ENCODE measurements at regions not wholly inside any gene's neighbourhood (a gene's known extent, or its start where the extent isn't known, plus 50 kb on each side); places are given as distances from the start of the nearest gene placed in this dataset. TPM values are rescaled to one million over a fixed set of nuclear protein-coding genes. Genes with fewer than 3 reads are reported as not detected.

DNA sequence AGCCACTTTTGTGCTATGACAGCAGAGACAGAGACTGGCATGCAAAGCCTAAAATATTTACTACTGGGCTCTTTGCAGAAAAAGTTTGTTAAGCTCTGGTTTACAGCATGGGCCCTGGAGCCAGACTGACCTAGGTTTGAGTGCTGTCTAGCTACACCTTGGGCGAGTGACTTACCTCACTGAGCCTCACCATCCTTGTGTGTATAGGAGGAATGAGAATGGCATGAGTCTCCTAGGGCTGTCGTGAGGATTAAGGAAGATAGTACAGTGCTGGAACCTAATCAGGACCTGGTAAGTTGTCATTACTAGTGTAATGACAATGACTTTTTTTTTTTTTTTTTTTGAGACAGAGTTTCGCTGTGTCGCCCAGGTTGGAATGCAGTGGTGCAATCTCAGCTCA lies 65.2 kb downstream of the MSX2 start:
- Histone ChIP-seq H3K9me2 (ENCODE audit: insufficient read depth, low read length) (no peaks in the 10 kb centered on the region), H3K4me1 (ENCODE audit: insufficient read depth, low read length, poor library complexity, severe bottlenecking) (no peaks in the 10 kb centered on the region), H3K36me3 (ENCODE audit: insufficient read depth, low read length) (no peaks in the 10 kb centered on the region), H3K4me2 (ENCODE audit: low read length) (no peak overlapping the region), H3K9me3 (ENCODE audit: low read length) (no peaks in the 10 kb centered on the region), H4K20me1 (ENCODE audit: insufficient read depth, low read length) (no peaks in the 10 kb centered on the region), H3K79me2 (ENCODE audit: insufficient read depth, low read depth, low read length) (no peaks in the 10 kb centered on the region), H2AFZ (ENCODE audit: low read length) (no peak overlapping the region), H3K27ac (ENCODE audit: low read depth, low read length, poor library complexity, severe bottlenecking) (no peak overlapping the region), H3K4me3 (ENCODE audit: low read depth, low read length, poor library complexity, severe bottlenecking) (no peak overlapping the region)
- ChIA-PET POLR2A (no interaction called here), CTCF (ENCODE audit: unreplicated experiment) (no interaction called here)
- intact Hi-C loops (cut with micrococcal nuclease; ENCODE audit: unreplicated experiment), result no loop called here
- no peak for TF ChIP-seq EZH2phosphoT487 (IDR thresholded peaks at IDR 0.05; ENCODE audit: borderline replicate concordance, low read depth, low read length)
- TF ChIP-seq, protein P1, sequence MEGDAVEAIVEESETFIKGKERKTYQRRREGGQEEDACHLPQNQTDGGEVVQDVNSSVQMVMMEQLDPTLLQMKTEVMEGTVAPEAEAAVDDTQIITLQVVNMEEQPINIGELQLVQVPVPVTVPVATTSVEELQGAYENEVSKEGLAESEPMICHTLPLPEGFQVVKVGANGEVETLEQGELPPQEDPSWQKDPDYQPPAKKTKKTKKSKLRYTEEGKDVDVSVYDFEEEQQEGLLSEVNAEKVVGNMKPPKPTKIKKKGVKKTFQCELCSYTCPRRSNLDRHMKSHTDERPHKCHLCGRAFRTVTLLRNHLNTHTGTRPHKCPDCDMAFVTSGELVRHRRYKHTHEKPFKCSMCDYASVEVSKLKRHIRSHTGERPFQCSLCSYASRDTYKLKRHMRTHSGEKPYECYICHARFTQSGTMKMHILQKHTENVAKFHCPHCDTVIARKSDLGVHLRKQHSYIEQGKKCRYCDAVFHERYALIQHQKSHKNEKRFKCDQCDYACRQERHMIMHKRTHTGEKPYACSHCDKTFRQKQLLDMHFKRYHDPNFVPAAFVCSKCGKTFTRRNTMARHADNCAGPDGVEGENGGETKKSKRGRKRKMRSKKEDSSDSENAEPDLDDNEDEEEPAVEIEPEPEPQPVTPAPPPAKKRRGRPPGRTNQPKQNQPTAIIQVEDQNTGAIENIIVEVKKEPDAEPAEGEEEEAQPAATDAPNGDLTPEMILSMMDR (conservative IDR thresholded peaks at IDR 0.05; ENCODE audit: low read length), result no peak
- BruUV-seq (replicated peaks), result no TSS peak
- DNase-seq (ENCODE audit: low spot score), result no peak

DNA sequence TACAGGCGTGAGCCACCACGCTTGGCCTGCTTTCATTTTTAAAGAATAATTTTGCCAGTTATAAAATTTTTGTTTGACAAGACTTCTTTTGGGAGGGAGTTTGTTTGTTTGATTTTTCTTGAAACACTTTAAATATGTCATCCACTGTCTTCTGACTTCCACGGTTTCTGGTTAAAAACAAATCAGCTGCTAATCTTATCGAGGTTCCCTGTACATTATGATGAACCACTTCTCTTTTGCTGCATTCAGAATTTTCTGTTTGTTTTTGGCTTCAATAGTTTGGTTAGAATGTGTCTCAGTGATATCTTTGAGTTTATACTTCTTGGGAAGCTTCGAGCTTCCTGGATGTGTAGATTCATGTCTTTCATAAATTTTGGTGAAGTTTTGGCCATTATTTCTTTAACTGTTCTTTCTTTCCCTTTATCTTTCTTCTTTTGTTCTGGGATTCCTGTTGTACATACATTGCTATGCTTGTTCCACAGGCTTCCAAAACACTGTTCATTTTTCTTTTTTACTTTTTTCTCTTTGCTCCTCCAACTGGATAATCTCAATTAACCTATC lies 60.8 kb downstream of the MSX2 start:
- H3K4me3 ChIP-seq (ENCODE audit: low read depth, low read length, poor library complexity, severe bottlenecking), result no peak overlapping the region
- H2AFZ ChIP-seq (ENCODE audit: low read length), result no peak overlapping the region
- no TSS peak for BruUV-seq (replicated peaks)
- H3K4me2 ChIP-seq (ENCODE audit: low read length), result no peak overlapping the region
- no peak overlapping the region for H3K27ac ChIP-seq (ENCODE audit: low read depth, low read length, poor library complexity, severe bottlenecking)
- H3K79me2 ChIP-seq (ENCODE audit: insufficient read depth, low read depth, low read length), result no peaks in the 10 kb centered on the region
- H3K9me3 ChIP-seq (ENCODE audit: low read length), result no peaks in the 10 kb centered on the region
- H3K9me2 ChIP-seq (ENCODE audit: insufficient read depth, low read length), result no peaks in the 10 kb centered on the region
- H3K4me1 ChIP-seq (ENCODE audit: insufficient read depth, low read length, poor library complexity, severe bottlenecking), result no peaks in the 10 kb centered on the region
- POLR2A ChIA-PET, result interaction anchor here (0.6 kb wide), 1 partner anchor 388 kb away, joined by 3 read pairs; no protein-coding TSS in a partner anchor
- H4K20me1 ChIP-seq (ENCODE audit: insufficient read depth, low read length), result no peaks in the 10 kb centered on the region
- CTCF ChIA-PET (ENCODE audit: unreplicated experiment), result no interaction called here
- TF ChIP-seq, protein P1 (conservative IDR thresholded peaks at IDR 0.05; ENCODE audit: low read length), result no peak
- TF ChIP-seq EZH2phosphoT487 (IDR thresholded peaks at IDR 0.05; ENCODE audit: borderline replicate concordance, low read depth, low read length), result no peak
- intact Hi-C loops (cut with micrococcal nuclease; ENCODE audit: unreplicated experiment), result no loop called here
- DNase-seq (ENCODE audit: low spot score), result no peak
- no peaks in the 10 kb centered on the region for H3K36me3 ChIP-seq (ENCODE audit: insufficient read depth, low read length)

Small RNA genes lying in the stretch of these regions (small RNA-seq; reads per million reads assigned to genes)
- gene AC008413.1, result not detected
